ENCODE measurements at regions not wholly inside any gene's neighbourhood (a gene's known extent, or its start where the extent isn't known, plus 50 kb on each side); places are given as distances from the start of the nearest gene placed in this dataset.
"Not testable (repeated sequence)": the region's sequence is repeated elsewhere in the genome, so short reads cannot be mapped to it uniquely, and the experiment has no call there.

DNA sequence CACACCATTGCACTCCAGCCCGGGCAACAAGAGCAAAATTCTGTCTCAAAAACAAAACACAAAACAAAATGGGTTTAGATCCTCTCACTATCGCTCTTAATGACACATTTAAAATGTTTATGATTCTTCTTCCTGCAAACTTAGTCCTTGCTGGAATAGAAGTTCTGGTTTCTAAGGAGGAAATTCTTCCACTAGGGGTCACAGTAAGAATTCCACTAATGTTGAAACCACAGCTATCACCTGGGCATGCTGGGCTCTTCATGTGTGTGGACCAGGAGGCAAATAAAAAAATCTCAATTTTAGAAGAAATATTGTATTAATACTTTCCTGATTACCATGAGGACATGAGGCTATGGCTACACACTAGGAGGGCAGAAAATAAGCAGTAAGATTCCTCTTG lies 915.8 kb downstream of the TYW1 start:
- no peaks in the 10 kb centered on the region for H3K27me3 ChIP-seq
- no peaks in the 10 kb centered on the region for H3K9me3 ChIP-seq
- 53 to 60% methylated on average over 2 of the region's 2 CpGs for WGBS, 2 donors
- H3K4me1 ChIP-seq = no peaks in the 10 kb centered on the region
- no peak overlapping the region for H3K27ac ChIP-seq
- no peaks in the 10 kb centered on the region for H3K36me3 ChIP-seq
- H3K4me3 ChIP-seq = no peak overlapping the region
- no peak for TF ChIP-seq POLR2A (IDR thresholded peaks at IDR 0.05)
- TF ChIP-seq POLR2AphosphoS5 (IDR thresholded peaks at IDR 0.05) = no peak
- TF ChIP-seq EP300 (IDR thresholded peaks at IDR 0.05) = no peak
- TF ChIP-seq, protein P1, sequence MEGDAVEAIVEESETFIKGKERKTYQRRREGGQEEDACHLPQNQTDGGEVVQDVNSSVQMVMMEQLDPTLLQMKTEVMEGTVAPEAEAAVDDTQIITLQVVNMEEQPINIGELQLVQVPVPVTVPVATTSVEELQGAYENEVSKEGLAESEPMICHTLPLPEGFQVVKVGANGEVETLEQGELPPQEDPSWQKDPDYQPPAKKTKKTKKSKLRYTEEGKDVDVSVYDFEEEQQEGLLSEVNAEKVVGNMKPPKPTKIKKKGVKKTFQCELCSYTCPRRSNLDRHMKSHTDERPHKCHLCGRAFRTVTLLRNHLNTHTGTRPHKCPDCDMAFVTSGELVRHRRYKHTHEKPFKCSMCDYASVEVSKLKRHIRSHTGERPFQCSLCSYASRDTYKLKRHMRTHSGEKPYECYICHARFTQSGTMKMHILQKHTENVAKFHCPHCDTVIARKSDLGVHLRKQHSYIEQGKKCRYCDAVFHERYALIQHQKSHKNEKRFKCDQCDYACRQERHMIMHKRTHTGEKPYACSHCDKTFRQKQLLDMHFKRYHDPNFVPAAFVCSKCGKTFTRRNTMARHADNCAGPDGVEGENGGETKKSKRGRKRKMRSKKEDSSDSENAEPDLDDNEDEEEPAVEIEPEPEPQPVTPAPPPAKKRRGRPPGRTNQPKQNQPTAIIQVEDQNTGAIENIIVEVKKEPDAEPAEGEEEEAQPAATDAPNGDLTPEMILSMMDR (IDR thresholded peaks at IDR 0.05) = no peak
- DNase-seq (no peak), ATAC-seq (ENCODE audit: low FRiP score in 2 of 2) (no peak)

GRCh38 chr7:67913604-67914003 lies 917.0 kb downstream of the TYW1 start:
- H3K27ac ChIP-seq = no peak overlapping the region
- peaks cover 0 to 7% (median 3%) of the 10 kb centered on the region in 4 donors for H3K9me3 ChIP-seq
- H3K4me3 ChIP-seq = no peak overlapping the region
- no peak for DNase-seq
- H3K27me3 ChIP-seq = no peaks in the 10 kb centered on the region
- ATAC-seq (ENCODE audit: low FRiP score in 2 of 2) = no peak
- H3K4me1 ChIP-seq = no peaks in the 10 kb centered on the region
- no peak for TF ChIP-seq POLR2AphosphoS5 (IDR thresholded peaks at IDR 0.05)
- TF ChIP-seq EP300 (IDR thresholded peaks at IDR 0.05) = no peak
- TF ChIP-seq POLR2A (IDR thresholded peaks at IDR 0.05) = no peak
- TF ChIP-seq, protein P1 (IDR thresholded peaks at IDR 0.05) = no peak
- no peaks in the 10 kb centered on the region for H3K36me3 ChIP-seq

DNA sequence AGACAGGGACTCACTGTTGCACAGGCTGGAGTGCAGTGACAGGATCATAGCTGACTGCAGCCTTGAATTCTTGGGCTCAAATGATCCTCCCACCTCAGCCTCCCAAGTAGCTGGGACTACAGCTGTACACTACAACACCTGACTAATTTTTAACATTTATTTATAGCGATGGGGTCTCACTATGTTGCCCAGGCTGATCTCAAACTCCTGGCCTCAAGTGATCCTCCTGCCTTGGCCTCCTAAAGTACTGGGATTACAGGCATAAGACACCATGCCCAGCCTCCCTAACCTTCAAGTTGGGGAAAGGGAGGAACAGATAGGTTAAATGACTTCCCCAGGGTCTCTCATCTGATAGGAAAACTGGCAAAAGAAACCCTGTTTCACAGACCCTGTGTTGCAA lies 919.5 kb downstream of the TYW1 start:
- DNase-seq; H3K4me3 ChIP-seq; H3K27ac ChIP-seq; ATAC-seq (ENCODE audit: low FRiP score in 2 of 2); H3K4me1 ChIP-seq; H3K27me3 ChIP-seq; H3K36me3 ChIP-seq: not testable (repeated sequence)
- peaks cover 0 to 10% (median 4%) of the 10 kb centered on the region in 4 donors for H3K9me3 ChIP-seq
- 94 to 100% methylated on average over 1 of the region's 1 CpG for WGBS, 2 donors

GRCh38 chr7:67916571-67917436 lies 920.2 kb downstream of the TYW1 start:
- Histone ChIP-seq H3K4me3 (no peak overlapping the region), H3K4me1 (no peaks in the 10 kb centered on the region), H3K27ac (no peak overlapping the region), H3K27me3 (no peaks in the 10 kb centered on the region), H3K36me3 (no peaks in the 10 kb centered on the region), H3K9me3 (peaks cover 0 to 10% (median 4%) of the 10 kb centered on the region in 4 donors)
- DNase-seq (no peak), ATAC-seq (ENCODE audit: low FRiP score in 2 of 2) (no peak)
- WGBS, 2 donors = 62 to 72% methylated on average over 9 of the region's 9 CpGs
- TF ChIP-seq POLR2A (IDR thresholded peaks at IDR 0.05) (no peak), EP300 (IDR thresholded peaks at IDR 0.05) (no peak), POLR2AphosphoS5 (IDR thresholded peaks at IDR 0.05) (no peak)
- TF ChIP-seq, protein P1 (IDR thresholded peaks at IDR 0.05) = no peak

- Histone ChIP-seq H3K4me1 (no peaks in the 10 kb centered on the region), H3K27ac (no peak overlapping the region), H3K27me3 (no peaks in the 10 kb centered on the region), H3K4me3 (no peak overlapping the region), H3K9me3 (peaks cover 0 to 10% (median 4%) of the 10 kb centered on the region in 4 donors), H3K36me3 (no peaks in the 10 kb centered on the region)
- DNase-seq (no peak), ATAC-seq (ENCODE audit: low FRiP score in 2 of 2) (no peak)
- 81 to 89% methylated on average over 3 of the region's 3 CpGs for WGBS, 2 donors
- TF ChIP-seq POLR2AphosphoS5 (IDR thresholded peaks at IDR 0.05) = no peak
- TF ChIP-seq, protein P1 (IDR thresholded peaks at IDR 0.05) = no peak
- TF ChIP-seq POLR2A (IDR thresholded peaks at IDR 0.05) = no peak
- TF ChIP-seq EP300 (IDR thresholded peaks at IDR 0.05) = no peak
Measured at GRCh38 chr7:67917437-67917755, 920.8 kb downstream of the TYW1 start.
